Right renal cortex interstitium (tissue), 3 donors: ENCODE measurements at regions not wholly inside any gene's neighbourhood (a gene's known extent, or its start where the extent isn't known, plus 50 kb on each side); places are given as distances from the start of the nearest gene placed in this dataset.

Experiments used
- DNase-seq, 3 donors: peaks; one replicate each; pipeline ENCODE4 v3.0.0-alpha.2; 2013; ENCODE audit warnings: low read depth in 3 of 3, low spot score in 2 of 3

GRCh38 chr9:130755377-130756007 lies 61.9 kb downstream of the EXOSC2 start:
- DNase-seq: no peak

- DNase-seq: no peak
Measured at GRCh38 chr9:130756037-130756436, 62.5 kb downstream of the EXOSC2 start.

GRCh38 chr9:130756455-130757152 lies 63.0 kb downstream of the EXOSC2 start:
- DNase-seq: no peak

- no peak for DNase-seq
Measured at GRCh38 chr9:130759738-130760137, 66.2 kb downstream of the EXOSC2 start.

- no peak for DNase-seq
Measured at GRCh38 chr9:130763331-130764171, 70.0 kb downstream of the EXOSC2 start.

- no peak for DNase-seq
Measured at GRCh38 chr9:130765137-130766020, 69.7 kb upstream of the ABL1 start.

GRCh38 chr9:130766021-130766926 lies 68.8 kb upstream of the ABL1 start:
- no peak for DNase-seq

- no peak for DNase-seq
Measured at GRCh38 chr9:130766927-130767307, 68.1 kb upstream of the ABL1 start.

GRCh38 chr9:130768265-130768664 lies 66.8 kb upstream of the ABL1 start:
- DNase-seq: no peak

- DNase-seq: no peak
Measured at GRCh38 chr9:130768891-130769403, 66.1 kb upstream of the ABL1 start.

- DNase-seq: no peak
Measured at GRCh38 chr9:130770093-130770492, 65.0 kb upstream of the ABL1 start.

GRCh38 chr9:130770679-130771442 lies 64.2 kb upstream of the ABL1 start:
- peak in 1 of 3 donors; percentile 65 for DNase-seq

GRCh38 chr9:130772185-130772584 lies 62.9 kb upstream of the ABL1 start:
- DNase-seq: no peak

GRCh38 chr9:130774183-130774582 lies 60.9 kb upstream of the ABL1 start:
- DNase-seq: no peak

- DNase-seq: no peak
Measured at GRCh38 chr9:130775336-130775991, 59.6 kb upstream of the ABL1 start.

GRCh38 chr9:130779153-130779855 lies 55.8 kb upstream of the ABL1 start:
- DNase-seq: no peak

- no peak for DNase-seq
Measured at GRCh38 chr9:130780415-130780814, 54.6 kb upstream of the ABL1 start.
